ENCODE measurements at regions not wholly inside any gene's neighbourhood (a gene's known extent, or its start where the extent isn't known, plus 50 kb on each side); places are given as distances from the start of the nearest gene placed in this dataset.

DNA sequence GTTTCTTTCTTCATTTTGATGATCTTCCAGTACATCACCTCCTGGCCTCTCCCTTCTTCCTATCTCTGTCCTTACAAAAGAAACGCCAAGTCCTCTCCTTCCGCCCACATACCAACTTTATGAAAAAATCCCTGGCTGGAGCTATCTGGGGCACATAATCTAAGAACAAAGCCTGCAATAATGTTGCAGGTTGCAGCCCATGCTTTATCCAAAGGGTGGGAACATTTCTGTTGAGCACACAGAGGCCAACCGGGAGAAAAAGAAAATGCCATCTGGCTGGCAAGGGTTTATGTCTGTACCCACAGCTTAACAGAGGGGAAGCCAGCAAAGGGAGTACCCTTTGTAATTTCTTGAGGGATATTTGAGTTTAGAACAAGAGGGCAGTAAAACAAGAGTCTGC lies 409.6 kb downstream of the SOX9 start:
- no peak overlapping the region for H2AFZ ChIP-seq
- WGBS (ENCODE audit: low lambda C conversion rate, missing lambda C conversion rate) = 84% methylated on average over 3 of the region's 3 CpGs
- H3K27ac ChIP-seq = no peak overlapping the region
- H3K27me3 ChIP-seq = no peaks in the 10 kb centered on the region
- no peak overlapping the region for H3K4me2 ChIP-seq
- no peak for DNase-seq (ENCODE audit: low spot score)
- H3K4me3 ChIP-seq = no peak overlapping the region
- peaks cover 4% of the 10 kb centered on the region for H3K4me1 ChIP-seq (ENCODE audit: insufficient read depth)
- no peaks in the 10 kb centered on the region for H3K9me2 ChIP-seq (replicated peaks; ENCODE audit: insufficient read depth)
- TF ChIP-seq EZH2 (IDR thresholded peaks at IDR 0.05; ENCODE audit: borderline replicate concordance) (no peak), EZH2phosphoT487 (IDR thresholded peaks at IDR 0.05; ENCODE audit: low read depth, severe bottlenecking, unreplicated experiment) (no peak)
- TF ChIP-seq, protein P1, sequence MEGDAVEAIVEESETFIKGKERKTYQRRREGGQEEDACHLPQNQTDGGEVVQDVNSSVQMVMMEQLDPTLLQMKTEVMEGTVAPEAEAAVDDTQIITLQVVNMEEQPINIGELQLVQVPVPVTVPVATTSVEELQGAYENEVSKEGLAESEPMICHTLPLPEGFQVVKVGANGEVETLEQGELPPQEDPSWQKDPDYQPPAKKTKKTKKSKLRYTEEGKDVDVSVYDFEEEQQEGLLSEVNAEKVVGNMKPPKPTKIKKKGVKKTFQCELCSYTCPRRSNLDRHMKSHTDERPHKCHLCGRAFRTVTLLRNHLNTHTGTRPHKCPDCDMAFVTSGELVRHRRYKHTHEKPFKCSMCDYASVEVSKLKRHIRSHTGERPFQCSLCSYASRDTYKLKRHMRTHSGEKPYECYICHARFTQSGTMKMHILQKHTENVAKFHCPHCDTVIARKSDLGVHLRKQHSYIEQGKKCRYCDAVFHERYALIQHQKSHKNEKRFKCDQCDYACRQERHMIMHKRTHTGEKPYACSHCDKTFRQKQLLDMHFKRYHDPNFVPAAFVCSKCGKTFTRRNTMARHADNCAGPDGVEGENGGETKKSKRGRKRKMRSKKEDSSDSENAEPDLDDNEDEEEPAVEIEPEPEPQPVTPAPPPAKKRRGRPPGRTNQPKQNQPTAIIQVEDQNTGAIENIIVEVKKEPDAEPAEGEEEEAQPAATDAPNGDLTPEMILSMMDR (IDR thresholded peaks at IDR 0.05; ENCODE audit: poor library complexity) = no peak
- H4K20me1 ChIP-seq (ENCODE audit: insufficient read depth, poor library complexity, severe bottlenecking) = no peaks in the 10 kb centered on the region
- H3K79me2 ChIP-seq = peaks cover 81% of the 10 kb centered on the region
- no peaks in the 10 kb centered on the region for H3K9me3 ChIP-seq (ENCODE audit: low read depth)
- no peaks in the 10 kb centered on the region for H3K36me3 ChIP-seq (replicated peaks; ENCODE audit: insufficient read depth, low read depth)

DNA sequence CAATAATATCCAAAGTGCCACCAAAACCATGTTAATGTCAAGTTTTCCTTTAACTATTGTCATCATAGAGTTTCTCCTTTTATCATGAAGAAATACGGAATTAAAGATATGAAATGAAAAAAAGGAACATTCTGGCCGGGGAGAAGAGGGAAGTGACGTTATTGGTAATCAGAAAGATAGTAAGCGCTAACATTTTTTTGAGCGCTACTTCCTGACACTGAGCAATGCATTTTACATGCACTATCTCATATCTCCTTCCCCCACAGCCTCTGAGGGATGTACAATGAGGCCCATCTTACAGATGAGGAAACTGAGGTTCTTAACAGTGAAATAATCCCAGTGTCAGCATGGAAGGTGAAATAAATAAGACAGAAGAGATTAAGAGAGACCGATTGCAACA lies 410.9 kb downstream of the SOX9 start:
- H3K27me3 ChIP-seq = no peaks in the 10 kb centered on the region
- no peaks in the 10 kb centered on the region for H3K36me3 ChIP-seq (replicated peaks; ENCODE audit: insufficient read depth, low read depth)
- H4K20me1 ChIP-seq (ENCODE audit: insufficient read depth, poor library complexity, severe bottlenecking) = no peaks in the 10 kb centered on the region
- no peak overlapping the region for H2AFZ ChIP-seq
- TF ChIP-seq, protein P1 (IDR thresholded peaks at IDR 0.05; ENCODE audit: poor library complexity) = no peak
- TF ChIP-seq EZH2 (IDR thresholded peaks at IDR 0.05; ENCODE audit: borderline replicate concordance) (no peak), EZH2phosphoT487 (IDR thresholded peaks at IDR 0.05; ENCODE audit: low read depth, severe bottlenecking, unreplicated experiment) (no peak)
- WGBS (ENCODE audit: low lambda C conversion rate, missing lambda C conversion rate) = 89% methylated on average over 6 of the region's 6 CpGs
- no peak overlapping the region for H3K4me3 ChIP-seq
- H3K4me1 ChIP-seq (ENCODE audit: insufficient read depth) = no peaks in the 10 kb centered on the region
- H3K79me2 ChIP-seq = peaks cover 94% of the 10 kb centered on the region
- no peak overlapping the region for H3K27ac ChIP-seq
- no peak for DNase-seq (ENCODE audit: low spot score)
- H3K4me2 ChIP-seq = no peak overlapping the region
- no peaks in the 10 kb centered on the region for H3K9me3 ChIP-seq (ENCODE audit: low read depth)
- no peaks in the 10 kb centered on the region for H3K9me2 ChIP-seq (replicated peaks; ENCODE audit: insufficient read depth)

DNA sequence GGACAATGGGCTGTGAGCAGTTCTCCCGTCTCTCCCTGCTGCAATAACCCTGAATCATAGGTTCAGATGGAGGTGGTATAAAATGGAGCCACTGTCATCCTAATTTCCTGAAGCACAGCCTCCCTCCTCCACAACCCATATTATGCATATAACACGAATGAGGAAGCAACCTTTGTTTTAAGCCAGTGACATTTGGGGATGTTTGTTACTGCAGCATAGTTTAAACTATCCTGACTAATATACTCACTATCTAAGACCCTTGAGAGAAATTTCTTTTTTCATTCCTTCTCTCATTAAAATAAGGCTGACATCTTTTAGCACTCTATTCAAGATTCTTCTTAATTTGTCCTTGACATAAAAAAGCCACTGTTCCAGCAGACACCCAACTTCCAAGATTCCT lies 413.4 kb downstream of the SOX9 start:
- H4K20me1 ChIP-seq (ENCODE audit: insufficient read depth, poor library complexity, severe bottlenecking) = no peaks in the 10 kb centered on the region
- 100% methylated on average over 2 of the region's 2 CpGs for WGBS (ENCODE audit: low lambda C conversion rate, missing lambda C conversion rate)

DNA sequence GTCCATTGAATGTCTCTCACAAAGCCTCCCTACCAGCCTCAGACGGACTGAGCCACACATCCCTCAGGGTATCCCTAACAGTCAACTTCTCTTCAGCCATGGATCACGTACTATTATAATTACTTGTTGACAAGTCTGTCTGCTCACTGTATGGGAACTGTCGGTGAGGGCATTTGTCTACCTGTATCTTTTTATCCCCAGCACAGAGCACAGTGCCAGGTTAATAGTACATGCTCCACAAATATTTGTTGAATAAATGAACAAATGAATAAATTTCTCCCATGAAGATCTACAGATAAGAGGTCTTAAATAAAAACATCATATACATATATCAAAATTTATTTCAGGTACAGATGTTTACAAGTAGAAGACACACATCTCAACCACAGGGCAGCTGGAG lies 414.0 kb downstream of the SOX9 start:
- H3K4me3 ChIP-seq = no peak overlapping the region
- no peak overlapping the region for H2AFZ ChIP-seq
- H3K9me3 ChIP-seq (ENCODE audit: low read depth) = no peaks in the 10 kb centered on the region
- no peaks in the 10 kb centered on the region for H4K20me1 ChIP-seq (ENCODE audit: insufficient read depth, poor library complexity, severe bottlenecking)
- H3K27me3 ChIP-seq = no peaks in the 10 kb centered on the region
- H3K4me1 ChIP-seq (ENCODE audit: insufficient read depth) = peaks cover 10% of the 10 kb centered on the region
- TF ChIP-seq EZH2phosphoT487 (IDR thresholded peaks at IDR 0.05; ENCODE audit: low read depth, severe bottlenecking, unreplicated experiment) (no peak), EZH2 (IDR thresholded peaks at IDR 0.05; ENCODE audit: borderline replicate concordance) (no peak)
- TF ChIP-seq, protein P1 (IDR thresholded peaks at IDR 0.05; ENCODE audit: poor library complexity) = no peak
- no peaks in the 10 kb centered on the region for H3K9me2 ChIP-seq (replicated peaks; ENCODE audit: insufficient read depth)
- no peak for DNase-seq (ENCODE audit: low spot score)
- WGBS (ENCODE audit: low lambda C conversion rate, missing lambda C conversion rate) = 92% methylated on average over 3 of the region's 3 CpGs
- H3K4me2 ChIP-seq = no peak overlapping the region
- no peak overlapping the region for H3K27ac ChIP-seq
- H3K36me3 ChIP-seq (replicated peaks; ENCODE audit: insufficient read depth, low read depth) = no peaks in the 10 kb centered on the region
- H3K79me2 ChIP-seq = peaks cover 96% of the 10 kb centered on the region

More for the DNA sequence above, 413.4 kb downstream of the SOX9 start:
- no peak for DNase-seq (ENCODE audit: low spot score)
- Histone ChIP-seq H3K4me3 (no peak overlapping the region), H3K4me2 (no peak overlapping the region), H3K9me2 (replicated peaks; ENCODE audit: insufficient read depth) (no peaks in the 10 kb centered on the region), H3K36me3 (replicated peaks; ENCODE audit: insufficient read depth, low read depth) (no peaks in the 10 kb centered on the region), H3K9me3 (ENCODE audit: low read depth) (no peaks in the 10 kb centered on the region), H3K27ac (no peak overlapping the region), H3K4me1 (ENCODE audit: insufficient read depth) (peaks cover 5% of the 10 kb centered on the region), H2AFZ (no peak overlapping the region), H3K27me3 (no peaks in the 10 kb centered on the region), H3K79me2 (peaks cover 97% of the 10 kb centered on the region)
- no peak for TF ChIP-seq EZH2phosphoT487 (IDR thresholded peaks at IDR 0.05; ENCODE audit: low read depth, severe bottlenecking, unreplicated experiment)
